Fibroblast of skin of right quadriceps (primary cell): ENCODE measurements at regions not wholly inside any gene's neighbourhood (a gene's known extent, or its start where the extent isn't known, plus 50 kb on each side); places are given as distances from the start of the nearest gene placed in this dataset.

Experiments
- DNase-seq: peaks from one replicate; pipeline ENCODE4 v3.0.0-alpha.2; 2013

- no peak for DNase-seq
Observed at GRCh38 chr13:27014406-27015359, 156.9 kb downstream of the USP12 start.

DNA sequence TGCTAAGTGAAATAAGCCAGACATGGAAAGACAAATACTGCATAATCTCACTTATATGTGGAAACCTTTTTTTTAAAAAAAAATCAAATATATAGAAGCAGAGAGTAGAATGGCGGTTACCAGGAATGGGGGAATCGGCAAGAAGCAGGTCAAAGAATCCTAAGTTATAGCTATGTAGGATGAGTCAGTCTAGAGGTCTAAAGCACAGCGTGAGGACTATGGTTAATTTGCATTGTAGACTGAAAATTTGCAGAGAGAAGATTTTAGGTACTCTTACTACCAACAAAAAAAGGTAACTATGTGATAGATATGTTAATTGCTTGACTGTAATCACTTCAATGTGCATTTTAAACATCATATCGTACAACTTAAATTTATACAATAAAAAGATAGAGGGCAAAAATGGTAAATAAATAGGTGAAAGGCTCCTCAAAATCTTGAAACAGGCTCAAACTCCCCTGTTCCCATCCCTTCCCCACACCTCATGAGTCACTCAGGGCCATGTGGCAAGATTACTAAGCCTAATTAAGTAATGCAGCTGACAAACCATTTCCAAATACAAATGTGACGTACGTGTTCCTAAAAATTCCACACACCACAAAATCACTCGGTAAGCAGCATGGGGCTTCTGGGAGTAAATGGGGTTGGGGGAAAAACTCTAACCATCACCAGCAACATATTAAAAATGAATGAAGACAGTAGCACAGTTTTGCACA lies 159.0 kb downstream of the USP12 start:
- DNase-seq, result peak; percentile 87

- DNase-seq, result no peak
Observed at GRCh38 chr13:27011661-27012060, 159.9 kb downstream of the USP12 start.

DNA sequence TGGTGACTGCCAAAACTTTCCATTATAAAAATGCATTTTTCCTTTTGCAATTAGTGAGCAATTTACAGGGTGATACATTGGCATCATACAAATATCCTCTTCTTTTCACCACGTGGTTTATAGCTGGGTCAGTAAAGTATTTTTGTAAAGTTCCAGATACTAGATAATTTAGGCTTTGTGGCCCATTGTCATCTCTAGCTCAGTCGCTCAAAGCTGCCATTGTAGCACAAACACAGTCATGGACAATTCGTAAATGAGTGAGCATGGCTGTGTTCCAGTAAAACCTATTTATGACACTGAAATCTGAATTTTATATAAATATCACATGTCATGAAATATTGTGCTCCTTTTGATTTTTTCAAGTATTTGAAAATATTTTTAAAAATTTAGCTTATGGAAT lies 162.9 kb downstream of the USP12 start:
- no peak for DNase-seq

- DNase-seq, result no peak
Observed at GRCh38 chr13:27007166-27007565, 164.4 kb downstream of the USP12 start.

GRCh38 chr13:27006519-27007161 lies 165.0 kb downstream of the USP12 start:
- DNase-seq, result peak; percentile 26

DNA sequence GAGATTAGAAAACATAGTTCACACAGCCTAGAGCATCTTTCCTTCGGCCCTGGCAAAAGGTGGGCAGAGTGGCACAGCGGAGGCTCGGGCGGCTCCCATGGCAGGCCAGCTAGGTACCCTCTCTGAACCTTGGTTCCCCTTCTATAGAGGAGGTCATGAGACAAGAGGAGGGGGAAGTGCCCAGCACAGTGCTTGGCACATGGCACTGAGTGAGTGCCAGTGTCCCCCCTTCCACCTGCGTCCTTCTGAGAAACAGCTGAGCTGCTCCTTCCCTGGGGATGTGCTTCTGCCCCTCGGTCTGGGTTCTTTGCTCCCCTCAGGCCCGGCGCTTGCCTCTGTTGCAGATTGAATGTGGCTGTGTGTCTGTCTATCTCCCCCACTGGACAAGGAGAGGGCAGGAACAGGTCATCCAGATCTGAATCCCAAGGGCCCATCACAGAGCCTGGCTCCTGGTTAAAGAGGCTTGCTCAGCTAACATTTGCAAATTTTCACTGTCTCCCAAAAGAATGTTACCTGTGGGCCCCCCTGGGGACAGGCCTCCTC lies 165.6 kb downstream of the USP12 start:
- DNase-seq, result no peak

DNA sequence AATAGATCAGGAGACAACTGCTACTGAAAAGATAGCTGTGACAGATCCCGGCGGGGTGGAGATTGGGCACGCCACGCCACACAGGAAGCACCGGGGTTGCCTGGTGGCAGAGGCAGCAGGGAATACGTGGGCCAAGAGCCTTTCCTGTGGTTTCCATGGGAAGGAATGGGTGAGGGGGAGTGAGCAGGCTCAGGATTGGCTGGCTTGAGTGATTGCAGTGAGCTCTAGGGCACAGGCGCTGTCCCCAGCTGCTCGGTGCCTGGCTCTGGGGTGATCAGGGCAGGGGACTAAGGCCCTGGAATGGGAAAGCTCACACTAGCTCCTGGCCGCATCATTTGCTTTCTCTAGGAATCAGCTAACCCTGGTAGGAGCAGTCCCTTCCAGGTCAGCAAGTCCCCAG lies 166.1 kb downstream of the USP12 start:
- no peak for DNase-seq

- DNase-seq, result no peak
Observed at GRCh38 chr13:27004866-27005265, 166.7 kb downstream of the USP12 start.

- peak; percentile 18 for DNase-seq
Observed at GRCh38 chr13:27004326-27004725, 167.3 kb downstream of the USP12 start.

GRCh38 chr13:27001705-27002104 lies 169.9 kb downstream of the USP12 start:
- DNase-seq, result no peak

- DNase-seq, result no peak
Observed at GRCh38 chr13:27000686-27001085, 170.9 kb downstream of the USP12 start.

- DNase-seq, result no peak
Observed at GRCh38 chr13:26999499-26999898, 172.1 kb downstream of the USP12 start.

GRCh38 chr13:26998292-26998691 lies 173.3 kb downstream of the USP12 start:
- DNase-seq, result no peak

GRCh38 chr13:26996965-26997752 lies 174.5 kb downstream of the USP12 start:
- no peak for DNase-seq

GRCh38 chr13:26995159-26995558 lies 176.5 kb downstream of the USP12 start:
- DNase-seq, result no peak

DNA sequence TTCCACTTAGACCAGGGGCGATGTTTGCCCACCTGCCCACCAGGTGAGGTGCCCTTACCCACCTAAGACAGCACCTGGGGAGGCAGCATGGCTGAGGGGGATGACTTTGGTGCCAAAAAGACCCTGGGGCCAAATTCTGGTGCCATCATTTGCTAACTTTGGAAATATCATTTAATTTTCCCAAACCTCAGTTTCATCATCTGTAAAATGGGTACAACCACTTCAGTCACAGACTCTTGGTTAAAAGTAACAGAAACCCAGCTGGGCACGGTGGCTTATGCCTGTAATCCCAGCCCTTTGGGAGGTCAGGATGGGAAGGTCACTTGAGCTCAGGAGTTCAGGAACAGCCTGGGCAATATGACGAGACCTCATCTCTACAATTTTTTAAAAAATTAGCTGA lies 177.8 kb downstream of the USP12 start:
- no peak for DNase-seq

DNA sequence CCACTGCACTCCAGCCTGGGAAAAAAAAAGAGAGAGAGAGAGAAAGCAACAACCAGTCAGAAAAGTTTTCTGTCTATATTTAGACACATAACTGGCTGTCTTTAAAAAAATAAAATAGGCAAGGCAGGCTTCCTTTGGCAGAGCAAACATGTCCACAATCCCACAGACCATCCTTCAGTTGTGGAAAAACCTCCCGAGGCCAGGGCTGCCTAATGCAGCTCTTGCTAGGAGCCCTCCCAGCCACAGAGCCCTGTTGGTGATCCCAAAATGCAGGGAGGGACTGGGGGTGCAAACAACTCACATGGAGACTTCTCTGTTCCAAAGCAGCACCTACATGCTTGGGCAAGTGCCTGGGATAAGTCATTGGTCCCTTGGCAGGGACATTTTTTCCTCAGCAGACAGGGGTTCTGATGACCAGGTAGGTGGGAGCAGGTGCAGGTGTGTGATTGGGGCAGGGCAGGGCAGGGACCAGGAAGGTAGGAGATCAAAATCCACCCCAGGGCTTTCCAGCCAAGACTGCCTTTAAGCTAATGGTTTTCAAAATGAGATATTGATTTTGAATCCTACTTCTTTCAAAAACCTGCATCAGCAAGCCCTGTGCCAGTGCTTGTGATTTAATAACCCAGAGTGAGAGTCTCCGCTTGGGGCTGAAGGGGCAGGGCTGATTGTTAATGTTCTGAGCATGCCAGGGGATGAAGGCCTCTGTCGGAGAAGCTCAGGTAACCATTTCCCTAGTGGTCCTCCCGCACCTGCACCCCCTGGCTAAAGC lies 178.5 kb downstream of the USP12 start:
- DNase-seq, result no peak

DNA sequence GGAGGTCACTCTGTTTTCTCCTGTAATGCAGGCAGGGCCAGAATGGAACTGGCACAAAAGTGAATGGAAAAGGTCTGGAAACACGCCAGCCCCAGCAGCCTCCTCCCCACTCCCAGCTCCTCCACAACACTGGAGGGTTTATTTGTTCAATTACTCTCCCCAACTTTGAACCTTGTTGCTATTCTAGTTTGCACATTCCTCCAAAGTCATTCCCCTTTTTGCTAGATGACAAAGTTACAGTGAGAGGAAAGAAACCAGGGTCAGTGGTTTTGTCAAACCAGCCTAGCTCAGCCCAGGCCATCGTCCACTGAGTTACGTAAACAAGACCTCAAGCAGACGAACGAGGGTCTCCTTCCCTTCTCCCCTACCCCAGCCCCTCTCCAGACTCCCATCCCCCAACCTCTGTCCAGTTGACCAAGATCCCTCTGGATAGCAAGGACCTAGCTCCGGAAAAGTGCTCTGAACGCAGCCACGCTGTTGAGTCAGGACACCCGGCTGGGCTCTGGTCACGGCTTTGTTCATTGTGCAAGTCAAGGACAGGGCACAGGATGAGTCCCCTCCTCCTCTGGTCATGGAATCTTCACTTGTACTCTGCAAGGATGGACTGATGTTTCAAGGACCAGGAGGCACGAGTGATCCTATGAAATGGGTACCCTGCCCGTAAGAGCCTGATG lies 180.0 kb downstream of the USP12 start:
- no peak for DNase-seq

- DNase-seq, result no peak
Observed at GRCh38 chr13:26989957-26990713, 181.5 kb downstream of the USP12 start.
